CD4-positive, alpha-beta T cell (primary cell): ENCODE measurements at regions not wholly inside any gene's neighbourhood (a gene's known extent, or its start where the extent isn't known, plus 50 kb on each side); places are given as distances from the start of the nearest gene placed in this dataset.

Experiments
- ATAC-seq: fragments of 200-7000 bp; cut with Tn5 transposase; one replicate; pipeline ENCODE4 v1.10.0; 2022; ENCODE audit warnings: mild to moderate bottlenecking; ENCODE audit not compliant: poor library complexity
- CTCF ChIA-PET: fragments of 350-600 bp; sonication (Branson Sonifier 250); formaldehyde crosslinking; loops from one replicate; lab custom pipeline; 2021; ENCODE audit warnings: antibody characterized with exemption, inconsistent platforms; lab: Charles Lee
- POLR2A ChIA-PET: fragments of 350-600 bp; sonication (Branson Sonifier 250); formaldehyde crosslinking; loops from one replicate; lab custom pipeline; 2021; ENCODE audit warnings: antibody characterized with exemption, inconsistent platforms; lab: Charles Lee
- DNase-seq, 14 experiments: peaks; one replicate each; pipeline ENCODE4 v3.0.0-alpha.2; 2013 to 2020; ENCODE audit warnings: mixed read lengths in 2 of 14
- H3K27ac ChIP-seq, 2 donors: one replicate each; pipeline versions ENCODE4 v1.5.1 to v1.7.0; 2013; ENCODE audit warnings: low read length in 2 of 2, low read depth in 1 of 2, mild to moderate bottlenecking in 1 of 2
- H3K27me3 ChIP-seq, 2 experiments: 1 replicate in 1 of 2; 2 replicates in 1 of 2; pipeline versions ENCODE4 v1.6.1 to v1.7.0; 2013; ENCODE audit warnings: low read length in 2 of 2, control low read depth in 1 of 2, mild to moderate bottlenecking in 1 of 2, moderate library complexity in 1 of 2; ENCODE audit not compliant: insufficient read depth in 2 of 2, control insufficient read depth in 1 of 2
- H3K36me3 ChIP-seq: one replicate; pipeline ENCODE4 v1.6.1; 2013; ENCODE audit warnings: low read length, control low read depth; ENCODE audit not compliant: insufficient read depth
- H3K4me1 ChIP-seq: one replicate; pipeline ENCODE4 v1.6.1; 2013; ENCODE audit warnings: low read length, control low read depth; ENCODE audit not compliant: insufficient read depth
- H3K4me3 ChIP-seq: one replicate; pipeline ENCODE4 v1.5.1; 2013; ENCODE audit warnings: mild to moderate bottlenecking, low read length, moderate library complexity
- H3K9me3 ChIP-seq, 2 experiments: 1 replicate in 1 of 2; 2 replicates in 1 of 2; pipeline versions ENCODE4 v1.6.1 to v1.7.0; 2013; ENCODE audit warnings: low read length in 2 of 2, mild to moderate bottlenecking in 2 of 2, control low read depth in 1 of 2, moderate library complexity in 1 of 2; ENCODE audit not compliant: control insufficient read depth in 1 of 2, insufficient read depth in 1 of 2
- H3K27ac Mint-ChIP-seq: one replicate; pipeline ENCODE4 v1.8.0; 2020; ENCODE audit warnings: mixed read lengths
- H3K27me3 Mint-ChIP-seq: one replicate; pipeline ENCODE4 v1.8.0; 2021; ENCODE audit warnings: mixed read lengths
- H3K36me3 Mint-ChIP-seq: one replicate; pipeline ENCODE4 v1.8.0; 2021; ENCODE audit warnings: low read depth, mixed read lengths
- H3K4me1 Mint-ChIP-seq: one replicate; pipeline ENCODE4 v1.8.0; 2021; ENCODE audit warnings: low read depth, mixed read lengths
- H3K4me3 Mint-ChIP-seq: one replicate; pipeline ENCODE4 v1.8.0; 2020; ENCODE audit warnings: mild to moderate bottlenecking, mixed read lengths
- H3K9me3 Mint-ChIP-seq: one replicate; pipeline ENCODE4 v1.8.0; 2020; ENCODE audit warnings: mixed read lengths
- intact Hi-C, 2 experiments: fragments of 100-400 bp; cut with DNase I in 1 of 2; cut with micrococcal nuclease in 1 of 2; formaldehyde crosslinking; loops; one replicate each; pipeline versions ENCODE4 v1.15.1 to v1.9.0; 2023 to 2025; cut with DNase I, micrococcal nuclease
- TF ChIP-seq, protein P1 (sequence below): fragments of 200-600 bp; IDR thresholded peaks from one replicate; pipeline ENCODE4 v1.8.0; 2022; ENCODE audit warnings: antibody characterized with exemption, mild to moderate bottlenecking

GRCh38 chr2:188898261-188898660 is 75.9 kb upstream of the COL3A1 start:
- H3K4me3 ChIP-seq = no peak overlapping the region
- H3K27me3 Mint-ChIP-seq = no peaks in the 10 kb centered on the region
- intact Hi-C loops = no loop called here
- H3K36me3 Mint-ChIP-seq = no peaks in the 10 kb centered on the region
- TF ChIP-seq, protein P1, sequence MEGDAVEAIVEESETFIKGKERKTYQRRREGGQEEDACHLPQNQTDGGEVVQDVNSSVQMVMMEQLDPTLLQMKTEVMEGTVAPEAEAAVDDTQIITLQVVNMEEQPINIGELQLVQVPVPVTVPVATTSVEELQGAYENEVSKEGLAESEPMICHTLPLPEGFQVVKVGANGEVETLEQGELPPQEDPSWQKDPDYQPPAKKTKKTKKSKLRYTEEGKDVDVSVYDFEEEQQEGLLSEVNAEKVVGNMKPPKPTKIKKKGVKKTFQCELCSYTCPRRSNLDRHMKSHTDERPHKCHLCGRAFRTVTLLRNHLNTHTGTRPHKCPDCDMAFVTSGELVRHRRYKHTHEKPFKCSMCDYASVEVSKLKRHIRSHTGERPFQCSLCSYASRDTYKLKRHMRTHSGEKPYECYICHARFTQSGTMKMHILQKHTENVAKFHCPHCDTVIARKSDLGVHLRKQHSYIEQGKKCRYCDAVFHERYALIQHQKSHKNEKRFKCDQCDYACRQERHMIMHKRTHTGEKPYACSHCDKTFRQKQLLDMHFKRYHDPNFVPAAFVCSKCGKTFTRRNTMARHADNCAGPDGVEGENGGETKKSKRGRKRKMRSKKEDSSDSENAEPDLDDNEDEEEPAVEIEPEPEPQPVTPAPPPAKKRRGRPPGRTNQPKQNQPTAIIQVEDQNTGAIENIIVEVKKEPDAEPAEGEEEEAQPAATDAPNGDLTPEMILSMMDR = no peak
- H3K27ac ChIP-seq = no peak overlapping the region
- no peaks in the 10 kb centered on the region for H3K36me3 ChIP-seq
- no peaks in the 10 kb centered on the region for H3K9me3 ChIP-seq
- no peaks in the 10 kb centered on the region for H3K9me3 Mint-ChIP-seq
- no peak for DNase-seq
- H3K4me1 ChIP-seq = no peaks in the 10 kb centered on the region
- CTCF ChIA-PET = no interaction called here
- ATAC-seq = no peak
- H3K27me3 ChIP-seq = no peaks in the 10 kb centered on the region
- POLR2A ChIA-PET = no interaction called here
- H3K4me1 Mint-ChIP-seq = no peaks in the 10 kb centered on the region
- no peak overlapping the region for H3K27ac Mint-ChIP-seq
- no peak overlapping the region for H3K4me3 Mint-ChIP-seq

DNA sequence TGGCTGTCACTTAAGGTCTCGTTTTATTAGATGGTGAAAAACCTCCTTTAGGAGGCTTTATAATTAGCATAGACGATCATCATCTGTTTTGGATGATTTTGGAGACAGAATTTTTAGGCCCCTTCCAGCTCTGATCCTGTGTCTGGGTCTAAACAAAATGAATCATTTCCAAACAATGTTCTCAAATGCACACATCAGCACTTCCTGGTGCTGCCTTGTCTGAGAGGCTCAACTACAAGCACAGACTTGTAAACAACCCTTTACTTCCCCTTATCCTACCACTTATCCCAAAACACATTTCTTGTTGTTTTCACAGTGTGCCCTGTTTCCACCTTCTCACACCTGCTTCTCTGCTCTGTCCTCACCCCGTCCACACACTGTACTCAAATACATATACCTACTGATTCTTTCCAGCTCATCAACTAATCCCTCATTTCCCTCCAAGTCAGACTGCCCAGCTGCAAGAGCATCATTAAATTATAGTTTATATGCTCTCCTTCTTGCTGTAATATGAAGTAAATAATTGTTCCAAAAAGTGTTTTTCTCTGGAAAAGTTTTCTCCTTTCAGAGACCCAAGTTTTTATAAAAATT is 71.2 kb upstream of the COL3A1 start:
- Mint-ChIP-seq H3K9me3 (peaks cover 2% of the 10 kb centered on the region), H3K4me1 (no peaks in the 10 kb centered on the region), H3K4me3 (no peak overlapping the region), H3K27me3 (no peaks in the 10 kb centered on the region), H3K36me3 (no peaks in the 10 kb centered on the region), H3K27ac (no peak overlapping the region)
- ChIA-PET CTCF (no interaction called here), POLR2A (no interaction called here)
- Histone ChIP-seq H3K36me3 (no peaks in the 10 kb centered on the region), H3K4me1 (no peaks in the 10 kb centered on the region), H3K27ac (no peak overlapping the region), H3K4me3 (no peak overlapping the region), H3K27me3 (no peaks in the 10 kb centered on the region), H3K9me3 (no peaks in the 10 kb centered on the region)
- TF ChIP-seq, protein P1 = no peak
- intact Hi-C loops = no loop called here
- no peak for ATAC-seq
- DNase-seq = no peak

DNA sequence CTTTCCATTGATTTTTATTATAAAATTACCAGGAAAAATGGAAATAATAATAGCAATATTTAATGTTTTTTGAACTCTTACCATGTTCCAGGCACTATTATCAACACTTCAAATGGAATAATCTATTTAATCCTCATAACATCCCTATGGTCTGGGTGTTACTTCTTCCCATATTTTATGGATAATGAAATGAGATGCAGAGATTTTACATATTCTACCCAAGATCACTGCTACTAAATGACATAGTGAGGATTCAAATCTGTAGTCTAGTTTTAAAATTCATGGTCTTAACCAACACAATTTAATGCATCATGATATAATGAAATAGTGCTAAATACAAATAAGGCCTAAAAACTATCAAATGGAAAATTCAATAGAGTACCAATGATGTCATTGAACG is 70.4 kb upstream of the COL3A1 start:
- POLR2A ChIA-PET = no interaction called here
- intact Hi-C loops = no loop called here
- no peak overlapping the region for H3K27ac ChIP-seq
- Mint-ChIP-seq H3K4me1 (no peaks in the 10 kb centered on the region), H3K27me3 (no peaks in the 10 kb centered on the region), H3K36me3 (no peaks in the 10 kb centered on the region), H3K27ac (no peak overlapping the region), H3K9me3 (peaks cover 2% of the 10 kb centered on the region), H3K4me3 (no peak overlapping the region)
- no peak for ATAC-seq
- H3K4me1 ChIP-seq = no peaks in the 10 kb centered on the region
- TF ChIP-seq, protein P1 = no peak
- CTCF ChIA-PET = no interaction called here
- H3K9me3 ChIP-seq = no peaks in the 10 kb centered on the region
- H3K4me3 ChIP-seq = no peak overlapping the region
- H3K27me3 ChIP-seq = no peaks in the 10 kb centered on the region
- H3K36me3 ChIP-seq = no peaks in the 10 kb centered on the region
- DNase-seq = no peak
